ENCODE measurements at regions not wholly inside any gene's neighbourhood (a gene's known extent, or its start where the extent isn't known, plus 50 kb on each side); places are given as distances from the start of the nearest gene placed in this dataset.
A peak's percentile ranks its signal among the peaks of the same experiment; 100 is the strongest.

DNA sequence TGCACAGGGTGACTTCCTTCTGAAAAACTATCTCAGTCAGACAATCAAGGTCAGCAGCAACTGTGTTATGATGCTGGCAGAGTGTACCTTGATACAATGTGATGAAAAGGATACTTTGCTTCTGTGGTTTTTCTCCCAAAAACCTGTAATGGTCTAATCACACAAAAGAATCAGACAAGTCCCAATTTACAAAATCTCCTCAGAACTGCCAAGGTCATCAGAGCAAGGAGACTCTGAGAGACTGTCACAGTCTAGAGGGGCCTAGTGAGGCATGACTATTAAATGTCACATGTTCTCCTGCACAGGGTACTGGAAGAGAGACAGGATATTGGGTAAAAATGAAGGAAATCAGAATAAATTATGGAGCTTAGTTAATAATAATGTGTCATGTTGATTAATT, 185.4 kb downstream of the ST6GAL2 start:
- H3K4me1 ChIP-seq, result no peaks in the 10 kb centered on the region
- FAIRE-seq, result no peak
- no peak overlapping the region for H3K4me3 ChIP-seq
- no peak for DNase-seq (ENCODE audit: low read depth in 1 of 2, low spot score in 1 of 2)
- TF ChIP-seq, protein P1, sequence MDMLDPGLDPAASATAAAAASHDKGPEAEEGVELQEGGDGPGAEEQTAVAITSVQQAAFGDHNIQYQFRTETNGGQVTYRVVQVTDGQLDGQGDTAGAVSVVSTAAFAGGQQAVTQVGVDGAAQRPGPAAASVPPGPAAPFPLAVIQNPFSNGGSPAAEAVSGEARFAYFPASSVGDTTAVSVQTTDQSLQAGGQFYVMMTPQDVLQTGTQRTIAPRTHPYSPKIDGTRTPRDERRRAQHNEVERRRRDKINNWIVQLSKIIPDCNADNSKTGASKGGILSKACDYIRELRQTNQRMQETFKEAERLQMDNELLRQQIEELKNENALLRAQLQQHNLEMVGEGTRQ (IDR thresholded peaks at IDR 0.05), result no peak
- TF ChIP-seq, protein P2, sequence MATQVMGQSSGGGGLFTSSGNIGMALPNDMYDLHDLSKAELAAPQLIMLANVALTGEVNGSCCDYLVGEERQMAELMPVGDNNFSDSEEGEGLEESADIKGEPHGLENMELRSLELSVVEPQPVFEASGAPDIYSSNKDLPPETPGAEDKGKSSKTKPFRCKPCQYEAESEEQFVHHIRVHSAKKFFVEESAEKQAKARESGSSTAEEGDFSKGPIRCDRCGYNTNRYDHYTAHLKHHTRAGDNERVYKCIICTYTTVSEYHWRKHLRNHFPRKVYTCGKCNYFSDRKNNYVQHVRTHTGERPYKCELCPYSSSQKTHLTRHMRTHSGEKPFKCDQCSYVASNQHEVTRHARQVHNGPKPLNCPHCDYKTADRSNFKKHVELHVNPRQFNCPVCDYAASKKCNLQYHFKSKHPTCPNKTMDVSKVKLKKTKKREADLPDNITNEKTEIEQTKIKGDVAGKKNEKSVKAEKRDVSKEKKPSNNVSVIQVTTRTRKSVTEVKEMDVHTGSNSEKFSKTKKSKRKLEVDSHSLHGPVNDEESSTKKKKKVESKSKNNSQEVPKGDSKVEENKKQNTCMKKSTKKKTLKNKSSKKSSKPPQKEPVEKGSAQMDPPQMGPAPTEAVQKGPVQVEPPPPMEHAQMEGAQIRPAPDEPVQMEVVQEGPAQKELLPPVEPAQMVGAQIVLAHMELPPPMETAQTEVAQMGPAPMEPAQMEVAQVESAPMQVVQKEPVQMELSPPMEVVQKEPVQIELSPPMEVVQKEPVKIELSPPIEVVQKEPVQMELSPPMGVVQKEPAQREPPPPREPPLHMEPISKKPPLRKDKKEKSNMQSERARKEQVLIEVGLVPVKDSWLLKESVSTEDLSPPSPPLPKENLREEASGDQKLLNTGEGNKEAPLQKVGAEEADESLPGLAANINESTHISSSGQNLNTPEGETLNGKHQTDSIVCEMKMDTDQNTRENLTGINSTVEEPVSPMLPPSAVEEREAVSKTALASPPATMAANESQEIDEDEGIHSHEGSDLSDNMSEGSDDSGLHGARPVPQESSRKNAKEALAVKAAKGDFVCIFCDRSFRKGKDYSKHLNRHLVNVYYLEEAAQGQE (IDR thresholded peaks at IDR 0.05), result no peak
- TF ChIP-seq EHF (CRISPR knock-in tag; IDR thresholded peaks at IDR 0.05), result no peak
- CTCF ChIA-PET, result no interaction called here
- no peak overlapping the region for H3K4me2 ChIP-seq
- ATAC-seq, result no peak
- POLR2A ChIA-PET, result no interaction called here
- no peaks in the 10 kb centered on the region for H3K9me3 ChIP-seq
- no peak overlapping the region for H3K27ac ChIP-seq

DNA sequence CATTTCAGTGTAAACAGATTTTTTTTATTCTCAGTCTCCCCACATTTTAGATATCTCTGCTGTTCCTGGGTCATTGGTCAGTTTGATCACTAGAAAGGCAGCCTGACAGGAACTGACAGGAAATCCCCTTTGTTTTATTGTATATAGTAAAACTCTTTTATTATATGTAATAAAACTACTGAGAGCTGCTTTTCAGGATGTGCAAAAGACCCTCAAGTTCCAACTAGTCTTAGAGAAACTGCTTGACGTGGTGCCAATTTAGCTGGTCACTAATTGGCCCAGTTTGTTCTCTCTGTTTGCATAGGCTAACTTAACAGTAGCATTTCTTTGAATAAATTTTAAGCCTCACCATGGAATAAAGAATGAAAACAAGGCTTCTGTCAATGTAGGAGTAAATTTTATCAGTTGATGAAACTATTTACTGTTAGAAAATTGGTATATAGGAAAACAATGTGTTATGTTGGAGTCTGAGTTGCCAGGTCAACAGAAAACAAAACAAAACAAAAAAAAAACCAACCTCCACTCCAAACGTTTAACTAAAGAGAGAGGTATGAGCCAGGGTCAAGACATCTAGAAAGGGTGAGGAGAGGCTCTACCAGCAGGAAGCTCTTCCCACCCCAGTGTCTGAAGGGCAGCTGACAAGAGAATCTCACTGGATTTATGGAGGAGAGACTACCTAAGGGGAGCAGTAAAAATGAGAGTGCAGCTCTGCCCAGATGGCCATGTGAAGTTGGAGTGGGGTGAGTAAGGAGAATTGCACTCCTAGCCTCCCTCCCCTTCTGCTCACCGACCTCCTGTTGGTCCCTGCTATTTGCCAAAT, 184.6 kb downstream of the ST6GAL2 start:
- WGBS (ENCODE audit: missing lambda C conversion rate), result 33% methylated on average over 3 of the region's 3 CpGs

GRCh38 chr2:106703161-106703560, 182.8 kb downstream of the ST6GAL2 start:
- DNase-seq (ENCODE audit: low read depth in 1 of 2, low spot score in 1 of 2), result no peak
- WGBS (ENCODE audit: missing lambda C conversion rate), result 61% methylated on average over 6 of the region's 6 CpGs
- TF ChIP-seq KDM1A (IDR thresholded peaks at IDR 0.05; ENCODE audit: low read depth), result no peak
- TF ChIP-seq NPAS2 (CRISPR knock-in tag; IDR thresholded peaks at IDR 0.05; ENCODE audit: borderline replicate concordance), result no peak
- no peak for TF ChIP-seq CEBPB (IDR thresholded peaks at IDR 0.05)
- no peak for TF ChIP-seq PHF8 (IDR thresholded peaks at IDR 0.05; ENCODE audit: borderline replicate concordance, low read depth)
- TF ChIP-seq, protein P3, sequence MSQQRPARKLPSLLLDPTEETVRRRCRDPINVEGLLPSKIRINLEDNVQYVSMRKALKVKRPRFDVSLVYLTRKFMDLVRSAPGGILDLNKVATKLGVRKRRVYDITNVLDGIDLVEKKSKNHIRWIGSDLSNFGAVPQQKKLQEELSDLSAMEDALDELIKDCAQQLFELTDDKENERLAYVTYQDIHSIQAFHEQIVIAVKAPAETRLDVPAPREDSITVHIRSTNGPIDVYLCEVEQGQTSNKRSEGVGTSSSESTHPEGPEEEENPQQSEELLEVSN (IDR thresholded peaks at IDR 0.05; ENCODE audit: borderline replicate concordance, low read depth), result no peak
- TF ChIP-seq KDM5A (IDR thresholded peaks at IDR 0.05), result no peak
- TF ChIP-seq RCOR1 (IDR thresholded peaks at IDR 0.05; ENCODE audit: low read depth, low read length), result no peak
- H3K9me3 ChIP-seq, result no peaks in the 10 kb centered on the region
- H3K27ac ChIP-seq, result no peak overlapping the region
- POLR2A ChIA-PET, result no interaction called here
- H3K4me2 ChIP-seq, result no peak overlapping the region
- FAIRE-seq, result no peak
- no peak overlapping the region for H3K4me3 ChIP-seq
- CTCF ChIA-PET, result interaction anchor here (1.2 kb wide), 1 partner anchor 36 kb away, joined by 3 read pairs; no protein-coding TSS in a partner anchor
- no peak for ATAC-seq
- no peaks in the 10 kb centered on the region for H3K4me1 ChIP-seq

More for the DNA sequence above, 184.6 kb downstream of the ST6GAL2 start:
- FAIRE-seq (no peak), ATAC-seq (no peak), DNase-seq (ENCODE audit: low read depth in 1 of 2, low spot score in 1 of 2) (no peak)
- no peak overlapping the region for H3K4me2 ChIP-seq
- no peaks in the 10 kb centered on the region for H3K9me3 ChIP-seq
- H3K4me3 ChIP-seq, result no peak overlapping the region
- H3K27ac ChIP-seq, result no peak overlapping the region
- no peaks in the 10 kb centered on the region for H3K4me1 ChIP-seq
- ChIA-PET POLR2A (no interaction called here), CTCF (interaction anchor here (0.6 kb wide), 1 partner anchor 185 kb away, joined by 3 read pairs; no protein-coding TSS in a partner anchor)
- no peak for TF ChIP-seq EHF (CRISPR knock-in tag; IDR thresholded peaks at IDR 0.05)
- no peak for TF ChIP-seq GATA3 (IDR thresholded peaks at IDR 0.05; ENCODE audit: borderline replicate concordance)
- TF ChIP-seq ZNF302 (CRISPR knock-in tag; IDR thresholded peaks at IDR 0.05), result no peak

DNA sequence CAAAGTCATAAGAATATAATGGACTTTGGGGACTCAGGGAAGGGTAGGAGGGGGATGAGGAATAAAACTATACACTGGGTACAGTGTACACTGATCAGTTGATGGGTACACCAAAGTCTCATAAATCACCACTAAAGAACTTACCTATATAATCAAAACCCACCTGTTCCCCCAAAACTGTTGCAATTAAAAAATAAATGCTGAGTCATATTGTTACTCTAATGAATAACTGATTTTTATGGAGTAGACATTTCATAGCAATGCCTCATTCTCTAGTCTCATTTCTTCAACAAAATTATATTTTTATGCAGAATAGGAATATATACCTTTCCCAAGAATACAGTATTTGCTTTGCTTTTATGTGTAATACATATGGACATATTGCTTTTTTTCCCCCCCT, 181.2 kb downstream of the ST6GAL2 start:
- POLR2A ChIA-PET, result no interaction called here
- Histone ChIP-seq H3K4me1 (no peaks in the 10 kb centered on the region), H3K27ac (no peak overlapping the region), H3K4me2 (no peak overlapping the region), H3K9me3 (no peaks in the 10 kb centered on the region), H3K4me3 (no peak overlapping the region)
- FAIRE-seq, result no peak
- CTCF ChIA-PET, result no interaction called here
- DNase-seq (ENCODE audit: low read depth in 1 of 2, low spot score in 1 of 2), result no peak
- ATAC-seq, result no peak
- no peak for TF ChIP-seq ELK1 (IDR thresholded peaks at IDR 0.05; ENCODE audit: low read depth, low read length)
- TF ChIP-seq NFE2L2 (conservative IDR thresholded peaks at IDR 0.05; ENCODE audit: low read length), result peak; percentile 71
- TF ChIP-seq ZFP36 (IDR thresholded peaks at IDR 0.05; ENCODE audit: borderline replicate concordance, partially characterized antibody), result no peak
- peak; percentile 86 for TF ChIP-seq MAFK (IDR thresholded peaks at IDR 0.05; ENCODE audit: partially characterized antibody)
- TF ChIP-seq NPAS2 (CRISPR knock-in tag; IDR thresholded peaks at IDR 0.05; ENCODE audit: borderline replicate concordance), result no peak
- no peak for TF ChIP-seq MAZ (IDR thresholded peaks at IDR 0.05; ENCODE audit: borderline replicate concordance, low read depth, low read length)
- TF ChIP-seq, protein P4, sequence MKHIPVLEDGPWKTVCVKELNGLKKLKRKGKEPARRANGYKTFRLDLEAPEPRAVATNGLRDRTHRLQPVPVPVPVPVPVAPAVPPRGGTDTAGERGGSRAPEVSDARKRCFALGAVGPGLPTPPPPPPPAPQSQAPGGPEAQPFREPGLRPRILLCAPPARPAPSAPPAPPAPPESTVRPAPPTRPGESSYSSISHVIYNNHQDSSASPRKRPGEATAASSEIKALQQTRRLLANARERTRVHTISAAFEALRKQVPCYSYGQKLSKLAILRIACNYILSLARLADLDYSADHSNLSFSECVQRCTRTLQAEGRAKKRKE (CRISPR knock-in tag; IDR thresholded peaks at IDR 0.05; ENCODE audit: low read depth), result no peak
- TF ChIP-seq SREBF2 (IDR thresholded peaks at IDR 0.05), result no peak
- TF ChIP-seq HES2 (IDR thresholded peaks at IDR 0.05), result no peak
- no peak for TF ChIP-seq RAD21 (conservative IDR thresholded peaks at IDR 0.05 in 1 of 2, IDR thresholded peaks at IDR 0.05 in 1 of 2)
- TF ChIP-seq KDM5A (IDR thresholded peaks at IDR 0.05), result no peak
